ENCODE measurements at regions not wholly inside any gene's neighbourhood (a gene's known extent, or its start where the extent isn't known, plus 50 kb on each side); places are given as distances from the start of the nearest gene placed in this dataset.

GRCh38 chr17:68106085-68106484 lies 70.5 kb downstream of the KPNA2 start:
- TF ChIP-seq GATA3 (IDR thresholded peaks at IDR 0.05; ENCODE audit: low read depth, low read length) (no peak), GATA2 (IDR thresholded peaks at IDR 0.05; ENCODE audit: low read depth, low read length) (no peak)

Data from SH-SY5Y (cell line).